BLaER1 treated with 17β-estradiol and CSF1 and Interleukin-3, amounts not matched to agents 10 nM and 100 nM (cell line): ENCODE measurements at regions not wholly inside any gene's neighbourhood (a gene's known extent, or its start where the extent isn't known, plus 50 kb on each side); places are given as distances from the start of the nearest gene placed in this dataset.

Experiments used
- H3K27ac ChIP-seq, 11 experiments: shearing (Covaris generic); formaldehyde crosslinking; 2 replicates each; pipeline ENCODE4 v1.8.1; 2022
- H3K27me3 ChIP-seq, 11 experiments: shearing (Covaris generic); formaldehyde crosslinking; 2 replicates each; pipeline ENCODE4 v1.8.1; 2022
- H3K36me3 ChIP-seq, 11 experiments: shearing (Covaris generic); formaldehyde crosslinking; 2 replicates each; pipeline ENCODE4 v1.8.1; 2022
- H3K4me1 ChIP-seq, 10 experiments: shearing (Covaris generic); formaldehyde crosslinking; 2 replicates each; pipeline ENCODE4 v1.8.1; 2022
- H3K4me2 ChIP-seq, 11 experiments: shearing (Covaris generic); formaldehyde crosslinking; 2 replicates each; pipeline ENCODE4 v1.8.1; 2022
- H3K4me3 ChIP-seq, 10 experiments: shearing (Covaris generic); formaldehyde crosslinking; 2 replicates each; pipeline ENCODE4 v1.8.1; 2022
- H3K9ac ChIP-seq, 11 experiments: shearing (Covaris generic); formaldehyde crosslinking; 2 replicates each; pipeline ENCODE4 v1.8.1; 2022
- H3K9me3 ChIP-seq, 11 experiments: shearing (Covaris generic); formaldehyde crosslinking; replicated peaks in 1 of 11; 2 replicates each; pipeline ENCODE4 v1.8.1; 2022
- H4K20me1 ChIP-seq, 11 experiments: shearing (Covaris generic); formaldehyde crosslinking; 2 replicates each; pipeline ENCODE4 v1.8.1; 2022
- Cebpa-rat ChIP-seq, 11 experiments: shearing (Covaris generic); IDR thresholded peaks; 2 replicates each; pipeline ENCODE4 v1.8.1; 2022

DNA sequence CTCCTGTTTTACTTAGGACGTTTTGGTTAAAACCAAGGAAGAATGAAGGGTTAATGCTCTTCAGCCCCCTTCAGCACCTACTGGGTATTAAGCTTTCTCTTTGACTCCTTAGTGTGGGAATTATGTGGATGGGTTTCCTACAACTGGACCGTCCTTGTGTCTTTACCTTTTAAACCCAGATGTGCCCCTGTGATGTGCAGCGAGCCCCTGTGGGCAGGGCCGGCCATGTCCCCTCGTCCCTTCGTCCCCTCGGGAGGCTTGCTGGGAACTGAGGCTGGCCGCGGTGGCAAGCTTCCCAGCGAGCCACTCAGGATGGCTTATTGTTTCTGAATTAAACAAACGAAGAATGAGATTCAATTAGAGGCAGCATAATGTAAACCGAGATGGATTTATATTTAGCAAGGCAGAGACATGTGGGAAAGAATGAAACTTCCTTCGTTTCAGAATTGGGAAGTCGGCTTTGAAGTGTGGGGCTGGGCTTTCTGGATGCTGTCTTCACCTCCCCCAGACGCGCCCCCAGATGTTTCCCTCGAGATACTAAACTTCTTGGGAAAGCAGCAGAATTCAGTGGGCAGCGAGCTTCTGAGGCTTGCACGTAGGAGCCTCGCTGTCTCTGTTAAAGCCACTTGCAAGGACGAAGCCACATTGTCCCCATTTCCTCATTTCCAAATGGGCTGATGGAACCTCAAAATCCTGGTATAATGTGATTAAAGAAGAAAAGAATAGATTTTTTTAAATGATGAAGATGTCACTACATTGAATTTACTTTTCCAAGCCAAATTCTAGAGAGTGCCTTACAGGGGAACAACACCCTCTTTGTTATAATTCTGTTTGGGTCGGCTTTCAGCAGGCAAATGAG, 146.0 kb downstream of the VAPA start:
- Histone ChIP-seq H3K4me1 (peaks cover 74 to 88% (median 84%) of the 10 kb centered on the region in 10 experiments), H3K36me3 (no peaks in the 10 kb centered on the region), H4K20me1 (no peaks in the 10 kb centered on the region), H3K9ac (peak overlapping the region in 5 of 11 experiments; percentile 18 to 80 (median 39); a peak in 8 of 22 replicates), H3K27me3 (no peaks in the 10 kb centered on the region), H3K9me3 (peaks cover 0 to 6% (median 0%) of the 10 kb centered on the region in 11 experiments; a peak in 5 of 22 replicates), H3K4me3 (peak overlapping the region in 2 of 10 experiments; percentile 18 to 36; a peak in 3 of 20 replicates), H3K27ac (peak overlapping the region in 10 of 11 experiments; percentile 22 to 97 (median 89); a peak in 18 of 22 replicates), H3K4me2 (peak overlapping the region; percentile 65 to 97 (median 87))
- TF ChIP-seq Cebpa-rat (IDR thresholded peaks at IDR 0.05) = no peak

DNA sequence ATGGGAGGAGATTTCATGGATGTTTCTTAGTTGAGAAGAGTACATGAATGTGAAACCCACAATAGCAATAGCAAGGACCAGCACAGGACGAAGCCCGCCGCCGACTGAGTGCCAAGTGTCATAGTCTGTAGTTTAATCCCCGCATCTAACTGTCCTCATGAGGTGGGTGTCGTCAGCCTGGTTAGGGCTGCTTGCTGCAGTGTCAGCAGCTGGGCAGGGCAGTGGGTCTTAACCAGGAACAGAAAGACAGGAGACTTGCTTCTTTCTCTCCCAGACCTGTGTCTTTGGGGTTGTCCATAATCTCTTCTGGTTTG, 146.6 kb downstream of the VAPA start:
- Histone ChIP-seq H3K9me3 (peaks cover 0 to 11% (median 4%) of the 10 kb centered on the region in 11 experiments; a peak in 7 of 22 replicates), H3K36me3 (no peaks in the 10 kb centered on the region), H3K27ac (peak overlapping the region in 9 of 11 experiments; percentile 2 to 97 (median 90); a peak in 16 of 22 replicates), H3K4me1 (peaks cover 71 to 83% (median 79%) of the 10 kb centered on the region in 10 experiments), H3K4me3 (no peak overlapping the region), H3K27me3 (no peaks in the 10 kb centered on the region), H3K9ac (peak overlapping the region in 3 of 11 experiments; percentile 6 to 50 (median 18); a peak in 4 of 22 replicates), H3K4me2 (peak overlapping the region; percentile 65 to 97 (median 87); a peak in 21 of 22 replicates), H4K20me1 (no peaks in the 10 kb centered on the region)
- TF ChIP-seq Cebpa-rat (IDR thresholded peaks at IDR 0.05) = no peak

DNA sequence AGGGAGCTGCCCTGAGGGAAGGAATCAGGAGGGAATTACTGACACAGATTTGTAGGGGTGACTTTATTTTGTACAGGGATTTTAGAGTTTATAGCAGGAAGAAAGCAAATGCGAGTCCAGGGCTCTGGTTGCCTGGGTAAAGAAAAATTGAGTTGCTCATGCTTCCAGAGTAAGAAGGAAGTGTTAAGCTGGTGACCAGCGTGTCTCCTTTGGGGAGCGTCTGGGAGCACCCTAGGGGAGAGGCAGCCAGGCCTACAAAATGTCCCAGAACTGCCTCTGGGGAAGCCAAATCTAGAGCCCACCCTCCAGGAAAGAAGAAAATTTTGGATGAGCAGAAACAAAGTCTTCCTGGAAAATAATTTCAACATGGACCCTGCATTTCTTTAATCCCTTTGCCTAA, 147.0 kb downstream of the VAPA start:
- H4K20me1 ChIP-seq = no peaks in the 10 kb centered on the region
- peaks cover 0 to 11% (median 4%) of the 10 kb centered on the region in 11 experiments; a peak in 7 of 22 replicates for H3K9me3 ChIP-seq
- H3K27me3 ChIP-seq = no peaks in the 10 kb centered on the region
- H3K4me1 ChIP-seq = peaks cover 69 to 78% (median 76%) of the 10 kb centered on the region in 10 experiments
- no peaks in the 10 kb centered on the region for H3K36me3 ChIP-seq
- H3K4me3 ChIP-seq = no peak overlapping the region
- TF ChIP-seq Cebpa-rat (IDR thresholded peaks at IDR 0.05) = no peak
- peak overlapping the region in 10 of 11 experiments; percentile 2 to 97 (median 89); a peak in 16 of 22 replicates for H3K27ac ChIP-seq
- peak overlapping the region in 2 of 11 experiments; percentile 6 to 50; a peak in 3 of 22 replicates for H3K9ac ChIP-seq
- H3K4me2 ChIP-seq = peak overlapping the region; percentile 65 to 97 (median 87); a peak in 21 of 22 replicates

DNA sequence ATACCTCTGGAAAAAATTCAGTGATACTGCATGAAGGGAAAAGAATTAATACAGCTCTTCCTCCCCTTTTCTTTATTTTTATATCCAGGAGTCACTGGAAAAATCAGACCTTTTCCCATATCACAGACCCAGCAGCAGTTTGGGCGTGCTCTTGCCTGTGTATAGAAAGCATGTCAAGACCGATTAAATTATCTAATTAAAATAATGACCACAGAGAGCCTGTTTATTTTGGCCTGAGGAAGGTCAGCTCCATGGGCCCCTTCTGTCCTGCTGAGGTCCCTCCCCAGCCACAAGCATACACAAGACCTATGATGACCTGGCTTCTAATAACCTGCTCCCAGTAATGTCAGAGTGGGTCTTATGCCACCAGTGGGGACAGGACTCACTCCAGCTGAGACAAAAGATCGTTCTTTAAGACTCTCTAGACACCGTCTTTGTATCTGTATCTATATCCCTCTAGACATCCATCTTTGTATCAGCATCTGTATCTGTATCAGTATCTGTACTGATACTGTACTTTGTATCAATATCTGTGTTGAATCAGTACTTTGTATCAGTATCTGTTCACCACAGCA, 147.8 kb downstream of the VAPA start:
- no peaks in the 10 kb centered on the region for H3K36me3 ChIP-seq
- TF ChIP-seq Cebpa-rat (IDR thresholded peaks at IDR 0.05) = no peak
- peak overlapping the region in 8 of 11 experiments; percentile 4 to 93 (median 46); a peak in 9 of 22 replicates for H3K27ac ChIP-seq
- no peak overlapping the region for H3K4me3 ChIP-seq
- H3K4me2 ChIP-seq = peak overlapping the region; percentile 65 to 97 (median 87); a peak in 21 of 22 replicates
- H3K4me1 ChIP-seq = peaks cover 62 to 72% (median 69%) of the 10 kb centered on the region in 10 experiments
- no peaks in the 10 kb centered on the region for H4K20me1 ChIP-seq
- peak overlapping the region in 1 of 11 experiments; percentile 27; a peak in 1 of 22 replicates for H3K9ac ChIP-seq
- H3K27me3 ChIP-seq = no peaks in the 10 kb centered on the region
- H3K9me3 ChIP-seq = peaks cover 0 to 11% (median 4%) of the 10 kb centered on the region in 11 experiments; a peak in 7 of 22 replicates

DNA sequence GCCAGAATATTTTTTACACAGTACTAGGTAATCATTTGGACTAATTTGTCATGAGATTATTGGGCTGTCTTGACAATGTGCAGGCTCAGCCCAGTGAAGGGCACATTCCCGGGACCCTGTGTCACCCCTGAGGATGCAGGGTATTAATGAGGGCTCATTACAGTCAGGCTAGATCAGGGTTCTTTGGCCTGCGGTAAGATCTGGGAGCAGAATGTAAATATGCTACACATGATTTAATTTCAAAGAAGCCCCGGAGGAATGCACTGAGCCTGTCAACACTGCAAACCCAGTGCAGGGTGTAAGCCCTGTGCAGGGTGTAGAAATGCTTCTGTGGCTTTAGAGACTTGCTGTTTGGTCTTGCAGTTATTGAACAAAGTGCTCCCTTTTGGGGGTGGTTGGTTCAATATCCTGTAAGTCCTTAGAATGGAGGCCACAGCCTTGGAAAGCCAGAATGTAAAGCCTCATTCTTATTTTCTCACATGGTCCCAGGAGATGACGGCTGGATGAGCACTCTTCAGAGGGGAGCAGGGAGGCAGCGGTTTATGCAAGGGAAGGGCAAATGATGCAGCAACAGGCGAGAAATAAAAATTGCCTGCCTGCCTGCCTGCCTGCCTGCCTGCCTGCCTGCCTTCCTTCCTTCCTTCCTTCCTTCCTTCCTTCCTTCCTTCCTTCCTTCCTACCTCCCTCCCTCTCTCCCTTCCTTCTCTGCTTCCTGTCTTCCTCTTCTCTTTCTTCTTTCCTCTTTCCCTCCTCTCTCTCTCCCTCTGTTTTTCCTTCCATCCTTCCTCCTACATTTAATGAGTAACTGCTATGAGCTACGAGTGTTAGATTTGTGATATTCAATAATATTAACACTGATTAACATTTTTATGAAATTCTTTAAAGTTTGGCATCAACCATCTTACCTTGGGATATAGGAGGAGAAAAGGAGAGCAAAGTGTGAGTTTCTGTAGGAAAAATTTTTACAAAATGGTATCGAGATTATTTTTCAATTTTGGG, 148.8 kb downstream of the VAPA start:
- H3K4me2 ChIP-seq = peak overlapping the region; percentile 43 to 97 (median 80)
- no peaks in the 10 kb centered on the region for H3K36me3 ChIP-seq
- no peaks in the 10 kb centered on the region for H3K27me3 ChIP-seq
- H3K9me3 ChIP-seq = peaks cover 0 to 11% (median 4%) of the 10 kb centered on the region in 11 experiments; a peak in 7 of 22 replicates
- peaks cover 53 to 64% (median 60%) of the 10 kb centered on the region in 10 experiments for H3K4me1 ChIP-seq
- H3K4me3 ChIP-seq = no peak overlapping the region
- H3K9ac ChIP-seq = peak overlapping the region in 3 of 11 experiments; percentile 11 to 48 (median 27); a peak in 3 of 22 replicates
- peak overlapping the region in 7 of 11 experiments; percentile 6 to 91 (median 39); a peak in 12 of 22 replicates for H3K27ac ChIP-seq
- peak in 1 of 11 experiments; percentile 48; a peak in 1 of 22 replicates for TF ChIP-seq Cebpa-rat (IDR thresholded peaks at IDR 0.05)
- no peaks in the 10 kb centered on the region for H4K20me1 ChIP-seq

DNA sequence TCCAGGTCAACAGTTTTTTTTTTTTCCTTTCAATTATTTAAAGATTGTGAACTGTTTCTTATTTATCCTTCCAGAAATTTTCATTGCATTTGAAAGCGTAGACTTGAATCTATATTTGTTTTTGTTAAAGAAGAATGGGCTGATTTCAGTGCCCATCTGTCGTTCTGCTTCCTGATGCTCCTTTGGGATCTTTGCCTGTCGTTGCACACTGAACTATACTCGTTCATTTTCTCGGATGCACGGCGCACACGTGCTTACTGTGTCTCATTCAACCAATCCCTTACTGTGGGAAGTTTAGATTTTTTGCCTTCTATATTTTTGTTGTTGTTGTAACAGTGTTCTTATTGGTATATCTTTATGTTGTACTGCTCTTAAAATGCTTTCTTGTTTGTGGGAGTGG, 149.7 kb downstream of the VAPA start:
- TF ChIP-seq Cebpa-rat (IDR thresholded peaks at IDR 0.05) = no peak
- Histone ChIP-seq H3K4me1 (peaks cover 44 to 61% (median 52%) of the 10 kb centered on the region in 10 experiments), H3K4me2 (0 out of 22 replicates have a peak overlapping the region, but pooled peaks of 1 of the 11 experiments have one; percentile 80), H3K27ac (no peak overlapping the region), H3K4me3 (no peak overlapping the region), H3K27me3 (peaks cover 0 to 4% (median 0%) of the 10 kb centered on the region in 11 experiments; a peak in 1 of 22 replicates), H3K9me3 (peaks cover 0 to 11% (median 4%) of the 10 kb centered on the region in 11 experiments; a peak in 7 of 22 replicates), H3K9ac (no peak overlapping the region), H4K20me1 (no peaks in the 10 kb centered on the region), H3K36me3 (no peaks in the 10 kb centered on the region)

DNA sequence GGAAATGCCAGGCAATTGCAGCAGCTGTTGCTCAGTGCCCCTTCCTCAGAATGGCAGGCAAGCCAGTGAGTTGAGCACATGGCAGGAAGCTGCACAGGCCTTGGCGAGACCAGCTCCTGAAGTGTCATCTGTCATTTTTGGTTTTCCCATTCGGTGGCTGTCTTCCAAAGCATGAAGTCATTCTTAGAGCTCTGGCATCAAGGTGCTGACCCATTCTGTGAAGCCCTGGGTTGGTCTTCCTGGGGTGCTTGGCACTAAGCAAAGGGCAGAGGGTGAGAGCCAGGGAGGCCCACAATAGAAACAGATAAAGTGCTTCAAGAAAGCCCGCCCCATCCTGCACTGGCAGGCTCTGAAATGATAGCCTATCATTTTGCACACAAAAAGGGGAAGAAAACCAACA, 150.5 kb downstream of the VAPA start:
- Histone ChIP-seq H3K27me3 (peaks cover 0 to 4% (median 0%) of the 10 kb centered on the region in 11 experiments; a peak in 1 of 22 replicates), H4K20me1 (no peaks in the 10 kb centered on the region), H3K4me2 (peak overlapping the region in 7 of 11 experiments; percentile 4 to 37 (median 18); a peak in 7 of 22 replicates), H3K9ac (no peak overlapping the region), H3K4me3 (no peak overlapping the region), H3K4me1 (peaks cover 36 to 53% (median 44%) of the 10 kb centered on the region in 10 experiments), H3K27ac (no peak overlapping the region), H3K9me3 (peaks cover 0 to 11% (median 4%) of the 10 kb centered on the region in 11 experiments; a peak in 7 of 22 replicates), H3K36me3 (no peaks in the 10 kb centered on the region)
- no peak for TF ChIP-seq Cebpa-rat (IDR thresholded peaks at IDR 0.05)

DNA sequence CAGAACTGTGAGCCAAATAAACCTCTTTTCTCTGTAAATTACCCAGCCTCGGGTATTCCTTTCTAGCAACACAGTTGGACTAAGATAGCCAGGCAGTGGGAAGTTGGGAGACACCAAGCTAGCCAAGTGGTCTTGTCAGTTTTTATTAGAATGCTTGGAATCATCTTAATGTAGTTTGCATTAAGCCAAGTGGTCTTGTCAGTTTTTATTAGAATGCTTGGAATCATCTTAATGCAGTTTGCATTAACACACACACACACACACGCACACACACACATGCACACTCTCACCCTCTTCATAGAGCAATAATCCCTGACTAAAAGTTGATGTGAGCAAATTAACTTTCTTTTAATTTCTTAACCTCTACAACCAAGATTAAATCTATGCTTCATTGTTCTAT, 151.5 kb downstream of the VAPA start:
- Histone ChIP-seq H3K4me2 (no peak overlapping the region), H3K27ac (no peak overlapping the region), H3K27me3 (peaks cover 0 to 4% (median 0%) of the 10 kb centered on the region in 11 experiments; a peak in 1 of 22 replicates), H3K4me1 (peaks cover 26 to 42% (median 34%) of the 10 kb centered on the region in 10 experiments), H3K9me3 (peaks cover 0 to 11% (median 4%) of the 10 kb centered on the region in 11 experiments; a peak in 7 of 22 replicates), H3K4me3 (no peak overlapping the region), H3K36me3 (no peaks in the 10 kb centered on the region), H3K9ac (no peak overlapping the region), H4K20me1 (no peaks in the 10 kb centered on the region)
- no peak for TF ChIP-seq Cebpa-rat (IDR thresholded peaks at IDR 0.05)
